GM12872 (cell line): ENCODE measurements at regions not wholly inside any gene's neighbourhood (a gene's known extent, or its start where the extent isn't known, plus 50 kb on each side); places are given as distances from the start of the nearest gene placed in this dataset.
A peak's percentile ranks its signal among the peaks of the same experiment; 100 is the strongest.

Experiments
- CTCF ChIP-seq: IDR thresholded peaks from 3 replicates; pipeline ENCODE4 v1.5.1; 2011; ENCODE audit warnings: low read depth, mild to moderate bottlenecking, low read length, moderate library complexity; ENCODE audit not compliant: insufficient read depth

DNA sequence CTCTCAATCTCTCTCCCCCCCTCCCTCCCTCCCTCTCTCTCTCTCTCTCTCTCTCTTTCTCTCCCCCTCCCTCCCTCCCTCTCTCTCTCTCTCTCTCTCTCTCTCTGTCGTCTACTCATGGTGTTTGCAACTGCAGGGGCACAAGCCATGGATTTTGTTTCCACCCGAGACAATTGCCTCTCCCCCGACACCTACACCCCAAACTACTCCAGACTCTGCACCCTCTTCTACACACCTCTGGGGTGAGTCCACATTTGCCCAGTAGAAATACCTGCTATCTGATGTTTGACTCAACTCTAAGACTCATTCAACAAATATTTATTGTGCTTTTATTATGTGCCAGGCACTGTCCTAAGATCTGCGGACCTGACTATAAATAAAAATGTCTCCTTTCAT is 93.7 kb downstream of the TMEM17 start:
- no peak for TF ChIP-seq CTCF

GRCh38 chr2:62410926-62411456 is 95.0 kb downstream of the TMEM17 start:
- TF ChIP-seq CTCF = no peak

- TF ChIP-seq CTCF = peak; percentile 38; the same call in 2 of the 3 replicates
Observed at GRCh38 chr2:62410015-62410453, 96.0 kb downstream of the TMEM17 start.

GRCh38 chr2:62409442-62409841 is 96.6 kb downstream of the TMEM17 start:
- no peak for TF ChIP-seq CTCF

GRCh38 chr2:62408241-62408677 is 97.7 kb downstream of the TMEM17 start:
- TF ChIP-seq CTCF = no peak

DNA sequence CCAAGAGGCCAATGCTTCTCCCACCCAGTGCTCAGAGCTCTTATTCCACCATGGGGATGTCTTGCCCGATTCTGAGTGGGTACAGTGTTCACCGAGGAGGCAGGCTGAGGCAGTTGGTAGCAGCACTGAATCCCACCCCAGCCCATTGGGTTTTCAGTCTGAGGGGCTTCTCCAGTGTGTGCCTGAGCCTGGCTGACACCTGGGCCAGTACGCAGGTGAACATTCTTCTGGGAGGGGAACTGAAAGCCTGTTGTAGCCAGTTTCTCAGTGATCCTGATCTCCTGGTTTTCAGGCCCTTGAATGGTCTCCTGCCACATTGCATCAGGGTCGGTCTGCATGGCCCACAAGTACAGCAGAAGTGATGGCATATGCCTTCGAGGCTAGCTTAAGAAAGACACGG is 98.2 kb downstream of the TMEM17 start:
- no peak for TF ChIP-seq CTCF

DNA sequence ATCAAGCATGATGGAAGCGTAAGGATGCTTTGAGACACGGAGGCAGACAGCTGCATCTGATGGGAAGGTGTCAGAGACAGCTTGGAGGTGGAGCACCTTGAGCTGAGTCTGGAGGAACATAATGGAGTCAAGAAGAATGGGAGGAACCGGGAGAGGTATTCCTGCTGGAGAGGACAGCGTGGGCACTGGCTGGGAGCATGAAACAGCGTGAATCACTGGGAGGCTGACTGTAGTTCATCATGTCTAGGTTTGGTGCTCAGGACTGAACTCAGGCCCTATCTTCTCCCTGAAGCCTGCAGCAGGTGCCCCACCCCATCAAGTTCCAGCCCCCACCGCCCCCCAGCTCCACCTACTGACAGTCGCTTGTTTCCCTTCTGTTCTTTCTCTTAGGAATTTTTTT is 98.6 kb downstream of the TMEM17 start:
- no peak for TF ChIP-seq CTCF

DNA sequence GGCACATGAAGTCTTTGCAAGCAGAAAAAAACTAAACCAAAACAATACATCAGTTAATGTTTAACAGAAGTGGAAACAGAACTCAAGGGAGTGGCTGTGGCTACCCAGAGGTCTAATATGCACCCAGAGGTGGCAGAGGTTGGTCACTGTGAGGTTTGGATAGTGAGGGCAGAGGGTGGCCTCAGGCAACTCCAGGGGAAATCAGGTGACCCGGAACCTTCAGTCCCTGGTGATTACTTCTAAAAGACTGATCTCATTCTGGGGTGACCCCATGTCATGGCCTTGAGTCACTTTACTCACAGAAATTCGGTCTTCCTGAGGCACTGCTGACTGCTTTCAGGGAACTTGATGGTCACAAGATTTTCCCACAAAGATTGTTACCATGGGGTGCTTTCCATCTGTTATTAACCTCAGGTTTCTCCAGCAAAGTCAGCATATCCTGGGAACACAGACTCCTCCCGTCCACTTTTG is 99.4 kb downstream of the TMEM17 start:
- no peak for TF ChIP-seq CTCF
